ENCODE measurements at regions not wholly inside any gene's neighbourhood (a gene's known extent, or its start where the extent isn't known, plus 50 kb on each side); places are given as distances from the start of the nearest gene placed in this dataset.

GRCh38 chr2:237270520-237270919 lies 143.4 kb downstream of the COL6A3 start:
- Histone ChIP-seq H3K27ac (no peak overlapping the region), H3K4me1 (peaks cover 10% of the 10 kb centered on the region), H3K36me3 (no peaks in the 10 kb centered on the region), H3K9me3 (no peaks in the 10 kb centered on the region), H3K27me3 (peaks cover 7% of the 10 kb centered on the region), H3K4me3 (no peak overlapping the region)
- WGBS, result 64% methylated on average over 3 of the region's 3 CpGs
- DNase-seq (ENCODE audit: low spot score in 2 of 2), result peak in 1 of 2 donors; percentile 42
- TF ChIP-seq POLR2AphosphoS5 (IDR thresholded peaks at IDR 0.05), result no peak
- TF ChIP-seq EP300 (IDR thresholded peaks at IDR 0.05), result no peak
- no peak for TF ChIP-seq POLR2A (IDR thresholded peaks at IDR 0.05)
- no peak for TF ChIP-seq CTCF (IDR thresholded peaks at IDR 0.05)

- H3K27ac ChIP-seq, result no peak overlapping the region
- H3K4me3 ChIP-seq, result no peak overlapping the region
- H3K36me3 ChIP-seq, result no peaks in the 10 kb centered on the region
- TF ChIP-seq EP300 (IDR thresholded peaks at IDR 0.05), result no peak
- H3K4me1 ChIP-seq, result peaks cover 10% of the 10 kb centered on the region
- peaks cover 7% of the 10 kb centered on the region for H3K27me3 ChIP-seq
- H3K9me3 ChIP-seq, result no peaks in the 10 kb centered on the region
- DNase-seq (ENCODE audit: low spot score in 2 of 2), result no peak
- WGBS, result 82% methylated on average over 6 of the region's 6 CpGs
Measured at GRCh38 chr2:237271698-237272652, 142.0 kb downstream of the COL6A3 start.

Data from suprapubic skin (tissue), 4 donors.